HG03097 (cell line): ENCODE measurements at regions not wholly inside any gene's neighbourhood (a gene's known extent, or its start where the extent isn't known, plus 50 kb on each side); places are given as distances from the start of the nearest gene placed in this dataset.

Experiments
- ATAC-seq: cut with Tn5 transposase; IDR thresholded peaks from one replicate; pipeline ENCODE4 v1.9.1; 2021; ENCODE audit not compliant: unreplicated experiment, low FRiP score

DNA sequence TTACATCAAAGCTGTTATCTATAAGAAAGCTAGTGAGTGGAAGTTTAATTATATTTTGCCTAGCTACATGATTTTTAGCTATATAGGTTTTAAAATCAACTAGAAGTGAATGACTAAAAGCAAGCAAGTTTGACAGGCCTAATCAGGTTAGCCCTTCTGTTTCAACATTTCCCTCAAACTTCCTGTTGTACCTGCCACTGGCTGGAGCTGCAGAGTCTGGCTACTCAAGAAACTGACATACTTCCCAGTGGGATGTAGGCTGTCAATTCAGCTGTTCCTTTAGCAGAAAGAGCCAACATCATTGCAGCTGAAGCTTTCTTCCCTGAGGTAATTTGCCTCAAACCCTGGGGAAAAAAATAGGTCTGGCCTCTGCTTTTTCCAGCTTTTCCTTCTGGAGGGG, 87.1 kb upstream of the TNR start:
- no peak for ATAC-seq

GRCh38 chr1:175829845-175830244, 86.5 kb upstream of the TNR start:
- ATAC-seq, result no peak

- ATAC-seq, result no peak
Measured at GRCh38 chr1:175826705-175827104, 83.3 kb upstream of the TNR start.

GRCh38 chr1:175824079-175824478, 80.7 kb upstream of the TNR start:
- ATAC-seq, result no peak

GRCh38 chr1:175823406-175823805, 80.0 kb upstream of the TNR start:
- no peak for ATAC-seq

GRCh38 chr1:175822580-175822979, 79.2 kb upstream of the TNR start:
- no peak for ATAC-seq

- no peak for ATAC-seq
Measured at GRCh38 chr1:175820456-175821025, 77.1 kb upstream of the TNR start.

- no peak for ATAC-seq
Measured at GRCh38 chr1:175818929-175819328, 75.5 kb upstream of the TNR start.

- no peak for ATAC-seq
Measured at GRCh38 chr1:175817445-175817844, 74.0 kb upstream of the TNR start.

DNA sequence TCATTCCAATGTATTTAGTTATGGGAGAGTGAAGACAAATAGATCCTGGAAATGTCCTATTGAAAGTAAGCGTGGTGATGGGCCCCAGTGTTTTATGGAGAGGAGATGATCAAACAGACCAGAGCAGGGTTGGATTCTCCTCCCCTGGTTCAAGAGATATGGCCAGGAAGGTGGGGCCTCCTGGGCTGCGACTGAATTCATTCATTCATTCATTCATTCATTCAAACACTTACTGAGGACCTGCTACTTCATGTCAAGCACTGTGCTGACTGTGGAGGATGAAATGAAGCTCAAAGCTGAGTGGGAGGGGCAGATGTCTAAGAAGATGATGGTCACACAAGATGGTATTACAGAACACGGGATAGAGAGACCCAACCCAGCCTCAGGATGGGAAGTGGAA, 71.5 kb upstream of the TNR start:
- ATAC-seq, result no peak

- no peak for ATAC-seq
Measured at GRCh38 chr1:175812936-175813335, 69.5 kb upstream of the TNR start.

GRCh38 chr1:175810305-175810704, 66.9 kb upstream of the TNR start:
- ATAC-seq, result no peak

- no peak for ATAC-seq
Measured at GRCh38 chr1:175808999-175809398, 65.6 kb upstream of the TNR start.

DNA sequence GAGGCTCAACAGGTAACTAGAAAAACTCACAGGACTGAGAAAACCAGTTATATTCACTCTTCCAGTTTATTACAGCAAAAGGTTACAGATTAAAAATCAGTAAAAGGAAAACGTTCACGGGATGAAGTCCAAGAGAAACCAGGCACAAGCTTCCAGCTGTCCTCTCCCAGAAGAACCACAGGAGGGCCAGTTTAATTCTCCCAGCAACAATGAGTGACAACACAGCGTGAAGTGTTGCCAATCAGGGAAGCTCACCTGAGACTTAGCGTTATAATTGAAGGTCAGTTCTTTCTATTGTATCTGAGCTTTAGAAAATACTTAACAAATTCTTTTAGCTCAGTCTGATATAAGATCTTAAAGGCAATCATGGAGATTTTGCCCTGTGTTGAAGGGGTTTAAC, 65.2 kb upstream of the TNR start:
- ATAC-seq, result no peak

GRCh38 chr1:175804561-175804960, 61.2 kb upstream of the TNR start:
- no peak for ATAC-seq

DNA sequence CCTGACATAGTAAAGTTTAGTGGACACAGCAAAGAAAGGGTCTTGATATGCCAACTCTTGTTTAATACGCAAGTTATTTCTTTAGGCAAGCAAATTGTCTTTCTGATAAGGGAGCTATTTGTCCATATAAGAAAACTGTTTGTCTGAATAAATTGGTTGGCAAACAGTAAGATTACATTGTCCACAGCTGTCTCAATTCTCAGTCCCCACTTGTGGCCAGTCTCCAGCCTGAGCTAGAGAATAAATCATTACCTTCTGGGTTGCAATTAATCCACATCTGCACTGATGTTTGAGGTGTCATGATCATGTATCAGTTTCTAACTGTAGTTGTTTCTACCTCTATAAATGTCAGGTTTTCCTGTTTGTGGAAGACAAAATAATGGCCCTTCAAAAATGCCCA, 60.0 kb upstream of the TNR start:
- no peak for ATAC-seq

- ATAC-seq, result no peak
Measured at GRCh38 chr1:175802407-175803123, 59.2 kb upstream of the TNR start.

- ATAC-seq, result no peak
Measured at GRCh38 chr1:175801979-175802378, 58.6 kb upstream of the TNR start.

DNA sequence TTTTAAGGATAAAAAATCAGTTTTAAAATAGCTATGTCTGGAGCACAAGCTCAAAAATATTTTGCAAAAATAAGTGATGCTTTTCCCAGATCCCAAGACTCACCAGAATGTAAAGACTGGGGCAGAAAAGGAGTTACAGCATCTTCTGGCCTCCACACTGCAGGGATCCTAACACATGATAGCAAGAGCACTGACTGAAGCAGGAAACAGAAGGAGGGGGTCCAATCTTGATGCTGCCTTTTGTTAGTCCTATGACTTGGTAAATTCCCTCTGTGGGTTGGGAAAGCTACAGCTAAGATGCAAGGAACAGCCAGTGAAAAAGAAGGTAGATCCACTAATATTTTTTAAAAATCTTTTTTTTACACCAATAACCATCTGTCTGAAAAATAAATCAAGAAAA, 54.2 kb upstream of the TNR start:
- no peak for ATAC-seq

DNA sequence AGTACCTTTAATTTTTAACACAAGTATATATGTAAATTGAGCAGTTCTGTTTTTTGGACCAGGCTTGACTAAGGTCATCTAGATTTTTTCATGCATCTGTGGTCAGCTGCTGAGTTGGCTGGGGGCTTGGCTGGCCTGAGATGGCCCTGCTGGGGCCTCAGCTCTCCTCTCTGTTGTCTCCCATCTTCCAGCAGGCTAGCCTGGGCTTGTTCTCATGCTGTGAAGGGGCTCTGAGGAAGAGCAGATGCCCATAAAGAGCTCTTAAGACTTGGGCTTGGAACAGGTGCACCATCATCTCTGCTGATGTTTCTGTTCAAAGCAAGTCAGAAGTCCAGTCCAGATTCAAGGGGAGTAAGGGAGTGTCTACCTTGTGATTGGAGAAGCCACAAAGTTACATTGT, 51.2 kb upstream of the TNR start:
- no peak for ATAC-seq

- ATAC-seq, result no peak
Measured at GRCh38 chr1:175793617-175794016, 50.2 kb upstream of the TNR start.
